ENCODE measurements at regions not wholly inside any gene's neighbourhood (a gene's known extent, or its start where the extent isn't known, plus 50 kb on each side); places are given as distances from the start of the nearest gene placed in this dataset.

DNA sequence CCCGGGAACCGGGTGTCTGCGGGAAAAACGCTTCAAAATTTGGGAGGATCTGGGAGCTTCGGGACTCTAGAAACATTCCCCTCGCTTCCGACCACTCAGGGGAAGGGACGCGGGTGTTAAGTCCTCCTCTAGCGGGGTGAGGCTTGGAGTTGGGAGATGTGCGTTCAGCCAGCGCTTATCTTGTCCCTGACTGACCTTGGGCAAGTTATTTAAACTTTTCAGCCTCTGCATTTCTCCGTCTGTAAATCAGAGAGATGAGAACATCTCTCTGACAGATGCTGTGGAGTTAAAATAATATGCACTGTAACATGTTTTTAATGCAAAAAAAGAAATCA lies 76.9 kb upstream of the ANO4 start:
- intact Hi-C loops (cut with DNase I): no loop called here
- FAIRE-seq: no peak

DNA sequence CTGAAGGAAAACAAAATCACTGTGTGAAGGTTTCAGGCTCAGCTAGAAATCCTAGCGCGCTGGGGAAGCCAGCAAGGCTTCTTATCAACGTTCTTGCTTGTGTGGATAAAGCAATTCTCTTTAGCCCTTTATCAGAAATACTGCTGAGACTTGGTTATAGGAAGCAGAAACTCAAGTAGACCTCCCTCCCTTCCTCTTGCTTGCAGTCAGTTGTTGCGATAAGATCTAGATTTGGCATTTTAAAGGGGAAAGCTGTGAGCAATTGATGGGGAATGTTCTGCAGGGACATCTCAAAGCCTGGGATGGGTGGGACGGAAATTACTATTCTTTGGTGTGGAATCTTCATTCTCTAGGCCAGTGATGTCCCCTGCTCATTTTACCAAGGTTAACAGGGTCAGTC lies 76.4 kb upstream of the ANO4 start:
- Histone ChIP-seq H3K27me3 (peaks cover 0 to 21% (median 7%) of the 10 kb centered on the region in 4 donors), H3K4me1 (no peaks in the 10 kb centered on the region), H3K4me3 (no peak overlapping the region), H3K27ac (no peak overlapping the region), H3K36me3 (no peaks in the 10 kb centered on the region), H3K9me3 (no peaks in the 10 kb centered on the region)
- WGBS, 2 donors: 28 to 29% methylated on average over 5 of the region's 5 CpGs
- DNase-seq (no peak), FAIRE-seq (no peak), ATAC-seq (no peak)
- TF ChIP-seq, protein P1, sequence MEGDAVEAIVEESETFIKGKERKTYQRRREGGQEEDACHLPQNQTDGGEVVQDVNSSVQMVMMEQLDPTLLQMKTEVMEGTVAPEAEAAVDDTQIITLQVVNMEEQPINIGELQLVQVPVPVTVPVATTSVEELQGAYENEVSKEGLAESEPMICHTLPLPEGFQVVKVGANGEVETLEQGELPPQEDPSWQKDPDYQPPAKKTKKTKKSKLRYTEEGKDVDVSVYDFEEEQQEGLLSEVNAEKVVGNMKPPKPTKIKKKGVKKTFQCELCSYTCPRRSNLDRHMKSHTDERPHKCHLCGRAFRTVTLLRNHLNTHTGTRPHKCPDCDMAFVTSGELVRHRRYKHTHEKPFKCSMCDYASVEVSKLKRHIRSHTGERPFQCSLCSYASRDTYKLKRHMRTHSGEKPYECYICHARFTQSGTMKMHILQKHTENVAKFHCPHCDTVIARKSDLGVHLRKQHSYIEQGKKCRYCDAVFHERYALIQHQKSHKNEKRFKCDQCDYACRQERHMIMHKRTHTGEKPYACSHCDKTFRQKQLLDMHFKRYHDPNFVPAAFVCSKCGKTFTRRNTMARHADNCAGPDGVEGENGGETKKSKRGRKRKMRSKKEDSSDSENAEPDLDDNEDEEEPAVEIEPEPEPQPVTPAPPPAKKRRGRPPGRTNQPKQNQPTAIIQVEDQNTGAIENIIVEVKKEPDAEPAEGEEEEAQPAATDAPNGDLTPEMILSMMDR (IDR thresholded peaks at IDR 0.05): no peak
- intact Hi-C loops (cut with DNase I): no loop called here

More for the DNA sequence above, 76.9 kb upstream of the ANO4 start:
- peak overlapping the region in 2 of 4 donors; percentile 14 to 35 for H3K4me3 ChIP-seq
- TF ChIP-seq, protein P1 (IDR thresholded peaks at IDR 0.05): no peak
- no peak overlapping the region for H3K27ac ChIP-seq
- ATAC-seq (no peak), DNase-seq (no peak)
- WGBS, 2 donors: 1 to 3% methylated on average over 13 of the region's 13 CpGs
- no peaks in the 10 kb centered on the region for H3K4me1 ChIP-seq
- H3K9me3 ChIP-seq: no peaks in the 10 kb centered on the region
- H3K27me3 ChIP-seq: peaks cover 0 to 21% (median 7%) of the 10 kb centered on the region in 4 donors
- no peaks in the 10 kb centered on the region for H3K36me3 ChIP-seq

DNA sequence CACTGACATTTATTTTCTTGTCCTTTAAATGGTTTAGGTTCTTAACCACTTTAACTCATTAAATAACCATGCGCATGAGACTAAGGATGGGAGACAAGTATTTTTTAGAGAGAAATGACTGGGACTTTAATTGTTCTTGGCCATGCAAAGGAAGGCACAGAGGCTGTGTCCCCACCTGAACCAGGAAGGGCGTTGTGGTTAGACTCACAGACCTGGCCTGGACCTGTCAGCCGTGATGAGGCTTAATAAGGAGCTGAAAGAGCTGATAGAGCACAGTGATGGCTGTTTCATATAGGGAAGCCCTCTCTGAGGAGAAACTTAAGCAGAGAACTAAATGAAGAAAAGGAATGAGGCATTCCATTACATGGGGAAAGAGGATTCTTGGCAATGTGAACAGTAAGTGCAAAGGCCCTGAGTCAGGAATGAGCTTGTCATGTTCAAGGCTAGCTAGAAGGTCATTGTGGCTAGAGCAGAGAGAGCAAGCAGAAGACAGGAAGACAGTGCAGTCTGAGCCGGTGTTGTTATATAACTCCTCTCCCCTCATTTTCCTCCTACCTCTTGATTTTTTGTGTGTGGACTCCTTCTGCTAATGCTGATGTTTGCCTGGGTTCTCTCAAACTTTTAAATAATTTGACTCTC lies 74.4 kb upstream of the ANO4 start:
- no peak overlapping the region for H3K4me3 ChIP-seq
- no peaks in the 10 kb centered on the region for H3K36me3 ChIP-seq
- peaks cover 0 to 21% (median 7%) of the 10 kb centered on the region in 4 donors for H3K27me3 ChIP-seq
- FAIRE-seq: no peak
- DNase-seq: no peak
- intact Hi-C loops (cut with DNase I): no loop called here
- no peak for ATAC-seq
- 73 to 76% methylated on average over 4 of the region's 4 CpGs for WGBS, 2 donors
- TF ChIP-seq, protein P1 (IDR thresholded peaks at IDR 0.05): no peak
- H3K9me3 ChIP-seq: no peaks in the 10 kb centered on the region
- H3K27ac ChIP-seq: no peak overlapping the region
- no peaks in the 10 kb centered on the region for H3K4me1 ChIP-seq

DNA sequence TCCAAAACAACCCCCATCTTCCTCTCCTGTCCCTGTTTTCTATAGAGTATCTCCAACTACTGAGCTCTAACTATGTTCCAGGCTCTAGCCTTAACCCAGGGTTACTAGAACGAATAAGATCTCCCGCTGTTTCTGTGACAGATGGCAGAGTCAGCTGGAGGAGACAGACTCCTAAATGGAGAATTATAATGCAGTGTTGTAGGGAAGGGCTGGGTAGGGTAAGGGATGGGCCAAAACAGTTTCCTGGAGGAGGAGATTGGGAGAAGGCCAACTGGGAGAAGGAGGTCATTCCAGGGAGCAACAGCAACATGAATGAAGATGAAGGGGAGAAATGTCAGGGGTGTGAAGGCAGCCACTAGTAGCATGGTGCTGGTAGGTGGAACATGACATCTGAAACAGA lies 73.4 kb upstream of the ANO4 start:
- WGBS, 2 donors: 57 to 58% methylated on average over 2 of the region's 2 CpGs
- TF ChIP-seq, protein P1 (IDR thresholded peaks at IDR 0.05): no peak
- FAIRE-seq: no peak
- Histone ChIP-seq H3K9me3 (no peaks in the 10 kb centered on the region), H3K36me3 (no peaks in the 10 kb centered on the region), H3K4me1 (no peaks in the 10 kb centered on the region), H3K27ac (no peak overlapping the region), H3K4me3 (no peak overlapping the region), H3K27me3 (peaks cover 0 to 21% (median 7%) of the 10 kb centered on the region in 4 donors)
- intact Hi-C loops (cut with DNase I): no loop called here
- no peak for ATAC-seq
- DNase-seq: no peak

DNA sequence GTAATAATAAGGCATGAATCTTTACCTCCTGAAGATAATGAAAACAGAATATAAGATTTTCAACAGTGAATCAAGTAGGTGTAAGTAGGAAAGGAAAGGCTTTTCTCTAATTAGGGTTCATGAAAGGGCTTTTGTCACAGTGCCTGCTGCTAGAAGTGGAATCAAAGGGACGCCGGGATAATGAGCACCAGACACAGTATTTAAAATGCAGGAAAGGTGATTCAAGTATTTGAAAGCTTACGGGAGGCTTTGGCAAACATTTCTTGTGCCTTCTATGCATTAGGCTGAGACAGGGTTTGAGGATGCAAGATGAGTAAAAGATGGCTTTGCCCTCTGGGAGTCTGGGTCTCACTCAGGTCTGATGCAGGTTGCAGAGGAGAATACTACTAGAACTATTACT lies 70.5 kb upstream of the ANO4 start:
- no peak for FAIRE-seq
- ATAC-seq: no peak
- no peaks in the 10 kb centered on the region for H3K9me3 ChIP-seq
- no peaks in the 10 kb centered on the region for H3K36me3 ChIP-seq
- 42 to 49% methylated on average over 3 of the region's 3 CpGs for WGBS, 2 donors
- H3K27me3 ChIP-seq: peaks cover 0 to 13% (median under 1%) of the 10 kb centered on the region in 4 donors
- H3K4me3 ChIP-seq: no peak overlapping the region
- TF ChIP-seq, protein P1 (IDR thresholded peaks at IDR 0.05): no peak
- intact Hi-C loops (cut with DNase I): no loop called here
- DNase-seq: no peak
- no peaks in the 10 kb centered on the region for H3K4me1 ChIP-seq
- no peak overlapping the region for H3K27ac ChIP-seq
